Fibroblast of lung (primary cell): ENCODE measurements at regions not wholly inside any gene's neighbourhood (a gene's known extent, or its start where the extent isn't known, plus 50 kb on each side); places are given as distances from the start of the nearest gene placed in this dataset.

Experiments
- DNase-seq, 2 donors: peaks; one replicate each; pipeline versions ENCODE4 v3.0.0 to v3.0.0-alpha.2; 2010; ENCODE audit warnings: low read depth in 2 of 2
- H2AFZ ChIP-seq: 2 replicates; pipeline ENCODE4 v1.5.1; 2012; ENCODE audit warnings: low read length, control low read depth, inconsistent platforms
- H3K27ac ChIP-seq: 2 replicates; pipeline ENCODE4 v1.5.1; 2011; ENCODE audit warnings: low read length, control low read depth; ENCODE audit not compliant: insufficient read depth
- H3K27me3 ChIP-seq: 2 replicates; pipeline ENCODE4 v1.5.1; 2011; ENCODE audit warnings: mild to moderate bottlenecking, low read length; ENCODE audit not compliant: control insufficient read depth, insufficient read depth
- H3K36me3 ChIP-seq: 2 replicates; pipeline ENCODE4 v1.5.1; 2011; ENCODE audit warnings: low read length; ENCODE audit not compliant: control insufficient read depth, insufficient read depth
- H3K4me1 ChIP-seq: 2 replicates; pipeline ENCODE4 v1.5.1; 2011; ENCODE audit warnings: low read length; ENCODE audit not compliant: control insufficient read depth, insufficient read depth; ENCODE audit errors: extremely low read depth
- H3K4me2 ChIP-seq: 2 replicates; pipeline ENCODE4 v1.5.1; 2011; ENCODE audit warnings: low read length, control low read depth; ENCODE audit not compliant: insufficient read depth; ENCODE audit errors: extremely low read depth
- H3K4me3 ChIP-seq, 4 experiments: fragments of 200-600 bp in 1 of 4; sonication (generic) in 1 of 4; replicated peaks in 1 of 4; 2 replicates each; pipeline ENCODE4 v1.5.1; 2011 to 2016; ENCODE audit warnings: low read length in 4 of 4, low read depth in 3 of 4, mild to moderate bottlenecking in 3 of 4, control low read depth in 2 of 4, inconsistent platforms in 1 of 4, mixed read lengths in 1 of 4; ENCODE audit not compliant: insufficient read depth in 1 of 4; ENCODE audit errors: control extremely low read depth in 1 of 4
- H3K79me2 ChIP-seq: 2 replicates; pipeline ENCODE4 v1.5.1; 2012; ENCODE audit warnings: mild to moderate bottlenecking, low read length, inconsistent platforms; ENCODE audit not compliant: control insufficient read depth, insufficient read depth
- H3K9ac ChIP-seq: 2 replicates; pipeline ENCODE4 v1.5.1; 2011; ENCODE audit warnings: mild to moderate bottlenecking, low read length, control low read depth; ENCODE audit not compliant: insufficient read depth
- H3K9me3 ChIP-seq: 2 replicates; pipeline ENCODE4 v1.5.1; 2012; ENCODE audit warnings: low read depth, low read length; ENCODE audit not compliant: control insufficient read depth, insufficient read depth
- H4K20me1 ChIP-seq: 2 replicates; pipeline ENCODE4 v1.5.1; 2011; ENCODE audit warnings: low read length; ENCODE audit not compliant: control insufficient read depth, insufficient read depth; ENCODE audit errors: extremely low read depth
- CTCF ChIP-seq, 2 donors: IDR thresholded peaks in 1 of 2; conservative IDR thresholded peaks in 1 of 2; 1 replicate in 1 of 2; 2 replicates in 1 of 2; pipeline ENCODE4 v1.5.1; 2011 to 2012; ENCODE audit warnings: low read length in 2 of 2, control low read depth in 1 of 2, inconsistent platforms in 1 of 2, low read depth in 1 of 2, mild to moderate bottlenecking in 1 of 2
- EZH2 ChIP-seq: IDR thresholded peaks from 2 replicates; pipeline ENCODE4 v1.5.1; 2012; ENCODE audit warnings: low read length, control low read depth, mild to moderate bottlenecking; ENCODE audit errors: missing control alignments

DNA sequence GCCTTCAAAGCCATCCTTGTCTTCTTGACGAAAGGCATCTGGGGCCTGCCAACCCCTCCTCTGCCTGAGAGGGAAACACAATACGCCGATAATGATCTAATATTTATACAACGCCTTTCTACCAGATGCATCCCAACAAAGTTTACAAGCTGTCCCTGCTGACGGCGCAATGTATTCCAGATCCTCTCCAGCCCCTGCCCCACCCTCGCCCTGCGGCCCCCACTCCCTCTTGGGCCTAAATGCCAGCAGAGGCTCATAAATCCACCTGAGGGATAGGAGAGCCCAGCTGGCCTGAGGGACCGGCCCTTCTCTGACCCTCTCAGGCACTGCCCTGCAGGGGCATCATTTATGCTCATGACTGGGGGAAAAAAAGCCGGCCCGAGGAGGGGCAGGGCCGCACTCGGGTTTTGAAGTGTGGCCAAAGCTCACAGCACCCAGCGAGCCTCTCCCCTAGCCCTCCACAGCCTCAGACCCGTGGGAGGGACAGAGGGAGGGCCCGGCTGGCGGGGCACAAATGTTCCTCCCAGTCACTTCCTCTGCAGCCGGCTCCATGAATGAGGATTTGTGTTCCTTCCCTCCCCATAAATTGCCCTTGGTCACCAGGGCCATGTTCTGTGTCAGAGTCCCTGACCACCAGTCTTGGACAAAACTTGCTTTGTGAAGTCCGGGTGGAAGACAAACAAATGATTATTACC, 140.3 kb downstream of the FOXD2 start:
- Histone ChIP-seq H3K4me2 (no peak overlapping the region), H3K9ac (no peak overlapping the region), H2AFZ (no peak overlapping the region), H3K79me2 (no peaks in the 10 kb centered on the region), H4K20me1 (no peaks in the 10 kb centered on the region), H3K4me1 (no peaks in the 10 kb centered on the region), H3K9me3 (no peaks in the 10 kb centered on the region), H3K27ac (no peak overlapping the region), H3K27me3 (no peaks in the 10 kb centered on the region), H3K36me3 (no peaks in the 10 kb centered on the region), H3K4me3 (no peak overlapping the region)
- TF ChIP-seq EZH2 (no peak), CTCF (conservative IDR thresholded peaks at IDR 0.05 in 1 of 2, IDR thresholded peaks at IDR 0.05 in 1 of 2; ENCODE audit: low read depth in 1 of 2, low read length in 2 of 2) (no peak)
- DNase-seq = peak in 1 of 2 donors; percentile 15

GRCh38 chr1:47578721-47579419, 141.0 kb downstream of the FOXD2 start:
- Histone ChIP-seq H3K79me2 (no peaks in the 10 kb centered on the region), H3K4me2 (no peak overlapping the region), H2AFZ (no peak overlapping the region), H3K9me3 (no peaks in the 10 kb centered on the region), H3K36me3 (no peaks in the 10 kb centered on the region), H3K9ac (no peak overlapping the region), H4K20me1 (no peaks in the 10 kb centered on the region), H3K4me3 (no peak overlapping the region), H3K27ac (no peak overlapping the region), H3K4me1 (no peaks in the 10 kb centered on the region), H3K27me3 (no peaks in the 10 kb centered on the region)
- DNase-seq = no peak
- no peak for TF ChIP-seq EZH2
- TF ChIP-seq CTCF (conservative IDR thresholded peaks at IDR 0.05 in 1 of 2, IDR thresholded peaks at IDR 0.05 in 1 of 2; ENCODE audit: low read depth in 1 of 2, low read length in 2 of 2) = no peak

DNA sequence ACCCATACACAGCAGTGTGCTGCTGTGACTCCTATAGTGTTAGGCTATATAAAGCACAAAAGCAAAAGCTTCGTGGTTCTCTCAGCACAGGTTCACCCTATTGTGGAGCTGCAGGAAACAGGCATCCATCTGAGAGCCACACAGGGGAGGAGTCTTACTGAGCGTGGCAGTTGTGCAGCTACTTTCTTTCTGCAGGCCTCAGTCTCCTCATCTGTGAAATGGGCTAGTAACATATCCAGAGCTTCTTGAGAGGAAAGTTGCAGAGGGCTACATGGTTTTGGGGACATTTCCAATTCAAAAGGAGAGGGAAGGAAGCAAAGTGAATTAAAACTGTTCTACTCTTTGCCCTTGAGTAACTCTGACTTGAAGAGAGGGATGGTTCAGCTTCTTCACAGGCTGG, 142.0 kb downstream of the FOXD2 start:
- Histone ChIP-seq H3K4me2 (no peak overlapping the region), H4K20me1 (no peaks in the 10 kb centered on the region), H3K4me1 (no peaks in the 10 kb centered on the region), H2AFZ (no peak overlapping the region), H3K4me3 (no peak overlapping the region), H3K36me3 (no peaks in the 10 kb centered on the region), H3K27me3 (no peaks in the 10 kb centered on the region), H3K79me2 (no peaks in the 10 kb centered on the region), H3K27ac (no peak overlapping the region), H3K9me3 (no peaks in the 10 kb centered on the region), H3K9ac (no peak overlapping the region)
- TF ChIP-seq CTCF (conservative IDR thresholded peaks at IDR 0.05 in 1 of 2, IDR thresholded peaks at IDR 0.05 in 1 of 2; ENCODE audit: low read depth in 1 of 2, low read length in 2 of 2) (no peak), EZH2 (no peak)
- DNase-seq = no peak
